ENCODE measurements at regions not wholly inside any gene's neighbourhood (a gene's known extent, or its start where the extent isn't known, plus 50 kb on each side); places are given as distances from the start of the nearest gene placed in this dataset.

DNA sequence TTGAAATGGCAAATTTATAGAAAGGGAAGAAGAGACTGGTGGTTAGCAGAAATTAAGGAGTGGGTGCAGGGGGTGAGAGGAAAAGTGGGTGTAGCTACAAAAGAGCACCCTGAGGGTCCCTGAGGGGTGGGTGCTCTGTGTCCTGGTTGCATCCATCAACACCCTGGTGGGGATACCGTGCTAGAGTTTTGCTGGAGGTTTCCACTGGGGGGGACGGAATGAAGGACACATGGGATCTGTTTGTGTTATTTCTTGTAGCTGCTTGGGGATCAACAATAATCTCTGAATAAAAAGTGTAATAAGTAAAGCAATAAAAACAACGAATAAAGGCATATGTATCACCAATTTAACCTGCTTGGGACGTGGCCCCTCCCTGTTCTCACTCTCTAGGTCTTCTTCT is 175.3 kb downstream of the KIF26A start:
- TF ChIP-seq, protein P1, sequence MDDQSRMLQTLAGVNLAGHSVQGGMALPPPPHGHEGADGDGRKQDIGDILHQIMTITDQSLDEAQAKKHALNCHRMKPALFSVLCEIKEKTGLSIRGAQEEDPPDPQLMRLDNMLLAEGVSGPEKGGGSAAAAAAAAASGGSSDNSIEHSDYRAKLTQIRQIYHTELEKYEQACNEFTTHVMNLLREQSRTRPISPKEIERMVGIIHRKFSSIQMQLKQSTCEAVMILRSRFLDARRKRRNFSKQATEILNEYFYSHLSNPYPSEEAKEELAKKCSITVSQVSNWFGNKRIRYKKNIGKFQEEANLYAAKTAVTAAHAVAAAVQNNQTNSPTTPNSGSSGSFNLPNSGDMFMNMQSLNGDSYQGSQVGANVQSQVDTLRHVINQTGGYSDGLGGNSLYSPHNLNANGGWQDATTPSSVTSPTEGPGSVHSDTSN (IDR thresholded peaks at IDR 0.05) = no peak
- no peak for TF ChIP-seq CTCF (IDR thresholded peaks at IDR 0.05)
- TF ChIP-seq HOXA7 (CRISPR knock-in tag; IDR thresholded peaks at IDR 0.05) = no peak
- no peak for TF ChIP-seq CHD4 (IDR thresholded peaks at IDR 0.05; ENCODE audit: borderline replicate concordance)
- no peak for TF ChIP-seq USF2 (IDR thresholded peaks at IDR 0.05)
- TF ChIP-seq POLR2A (IDR thresholded peaks at IDR 0.05; ENCODE audit: low read length) = no peak

All from A549 (cell line).